Nephron progenitor cell (in vitro differentiated cells): ENCODE measurements at regions not wholly inside any gene's neighbourhood (a gene's known extent, or its start where the extent isn't known, plus 50 kb on each side); places are given as distances from the start of the nearest gene placed in this dataset.
A peak's percentile ranks its signal among the peaks of the same experiment; 100 is the strongest.

Experiments used
- DNase-seq: peaks from one replicate; pipeline ENCODE4 v3.0.0; 2021
- H3K27ac Mint-ChIP-seq: 2 replicates; pipeline ENCODE4 v1.8.0; 2021; ENCODE audit warnings: mild to moderate bottlenecking, moderate library complexity, mixed read lengths
- H3K27me3 Mint-ChIP-seq: 2 replicates; pipeline ENCODE4 v1.8.0; 2021; ENCODE audit warnings: mild to moderate bottlenecking, low read depth, mixed read lengths; ENCODE audit not compliant: poor library complexity
- H3K36me3 Mint-ChIP-seq: 2 replicates; pipeline ENCODE4 v1.8.0; 2021; ENCODE audit warnings: low read depth, mixed read lengths
- H3K4me1 Mint-ChIP-seq: 2 replicates; pipeline ENCODE4 v1.8.0; 2021; ENCODE audit warnings: mixed read lengths
- H3K4me3 Mint-ChIP-seq: 2 replicates; pipeline ENCODE4 v1.8.0; 2021; ENCODE audit warnings: mild to moderate bottlenecking, moderate library complexity, mixed read lengths
- H3K9me3 Mint-ChIP-seq: 2 replicates; pipeline ENCODE4 v1.8.0; 2021; ENCODE audit warnings: mild to moderate bottlenecking, moderate library complexity, mixed read lengths
- TF ChIP-seq, protein P1 (sequence below): fragments of 200-600 bp; sonication (generic); IDR thresholded peaks from 2 replicates; pipeline ENCODE4 v1.5.0; 2021; ENCODE audit warnings: antibody characterized with exemption

DNA sequence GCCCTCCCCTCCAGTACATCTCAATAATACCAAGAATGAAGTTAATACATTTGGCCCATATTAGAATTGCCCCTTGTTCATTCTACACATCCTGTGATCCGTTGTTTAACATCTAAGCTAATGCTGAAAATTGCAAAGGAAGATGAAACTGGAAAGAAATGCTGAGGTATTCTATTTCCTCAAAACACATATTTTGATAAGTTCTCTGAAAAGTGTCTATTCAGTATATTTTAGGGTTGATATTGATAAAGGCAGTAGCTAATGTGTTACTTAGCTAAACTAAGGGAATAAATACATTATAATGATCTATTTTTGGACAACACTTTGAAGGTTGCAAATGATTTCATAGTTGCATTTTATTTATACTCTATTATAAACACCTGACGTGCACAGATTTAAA, 702.6 kb upstream of the ROBO1 start:
- no peaks in the 10 kb centered on the region for H3K36me3 Mint-ChIP-seq
- no peak overlapping the region for H3K27ac Mint-ChIP-seq
- no peak for DNase-seq
- TF ChIP-seq, protein P1, sequence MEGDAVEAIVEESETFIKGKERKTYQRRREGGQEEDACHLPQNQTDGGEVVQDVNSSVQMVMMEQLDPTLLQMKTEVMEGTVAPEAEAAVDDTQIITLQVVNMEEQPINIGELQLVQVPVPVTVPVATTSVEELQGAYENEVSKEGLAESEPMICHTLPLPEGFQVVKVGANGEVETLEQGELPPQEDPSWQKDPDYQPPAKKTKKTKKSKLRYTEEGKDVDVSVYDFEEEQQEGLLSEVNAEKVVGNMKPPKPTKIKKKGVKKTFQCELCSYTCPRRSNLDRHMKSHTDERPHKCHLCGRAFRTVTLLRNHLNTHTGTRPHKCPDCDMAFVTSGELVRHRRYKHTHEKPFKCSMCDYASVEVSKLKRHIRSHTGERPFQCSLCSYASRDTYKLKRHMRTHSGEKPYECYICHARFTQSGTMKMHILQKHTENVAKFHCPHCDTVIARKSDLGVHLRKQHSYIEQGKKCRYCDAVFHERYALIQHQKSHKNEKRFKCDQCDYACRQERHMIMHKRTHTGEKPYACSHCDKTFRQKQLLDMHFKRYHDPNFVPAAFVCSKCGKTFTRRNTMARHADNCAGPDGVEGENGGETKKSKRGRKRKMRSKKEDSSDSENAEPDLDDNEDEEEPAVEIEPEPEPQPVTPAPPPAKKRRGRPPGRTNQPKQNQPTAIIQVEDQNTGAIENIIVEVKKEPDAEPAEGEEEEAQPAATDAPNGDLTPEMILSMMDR = no peak
- H3K4me3 Mint-ChIP-seq = no peak overlapping the region
- peaks cover 5% of the 10 kb centered on the region for H3K4me1 Mint-ChIP-seq
- no peaks in the 10 kb centered on the region for H3K27me3 Mint-ChIP-seq
- peaks cover 3% of the 10 kb centered on the region for H3K9me3 Mint-ChIP-seq

DNA sequence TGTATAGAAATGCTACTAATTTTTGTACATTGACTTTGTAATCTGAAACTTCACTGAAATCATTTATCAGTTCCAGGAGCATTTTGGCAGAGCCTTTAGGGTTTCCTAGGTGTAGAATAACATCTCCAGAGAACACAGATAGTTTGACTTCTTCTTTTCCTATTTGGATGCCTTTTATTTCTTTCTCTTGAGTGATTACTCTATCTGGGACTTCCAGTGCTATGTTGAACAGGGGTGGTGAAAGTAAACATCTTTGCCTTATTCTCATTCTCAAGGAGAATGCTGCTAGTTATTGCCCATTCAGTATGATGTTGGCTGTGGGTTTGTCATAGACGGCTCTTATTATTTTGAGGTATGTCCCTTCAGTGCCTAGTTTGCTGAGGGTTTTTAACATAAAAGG, 697.9 kb upstream of the ROBO1 start:
- H3K4me3 Mint-ChIP-seq = no peak overlapping the region
- DNase-seq = no peak
- peaks cover 5% of the 10 kb centered on the region for H3K4me1 Mint-ChIP-seq
- TF ChIP-seq, protein P1 = no peak
- H3K36me3 Mint-ChIP-seq = no peaks in the 10 kb centered on the region
- H3K27me3 Mint-ChIP-seq = no peaks in the 10 kb centered on the region
- H3K9me3 Mint-ChIP-seq = peaks cover 3% of the 10 kb centered on the region
- H3K27ac Mint-ChIP-seq = peak overlapping the region; percentile 12

DNA sequence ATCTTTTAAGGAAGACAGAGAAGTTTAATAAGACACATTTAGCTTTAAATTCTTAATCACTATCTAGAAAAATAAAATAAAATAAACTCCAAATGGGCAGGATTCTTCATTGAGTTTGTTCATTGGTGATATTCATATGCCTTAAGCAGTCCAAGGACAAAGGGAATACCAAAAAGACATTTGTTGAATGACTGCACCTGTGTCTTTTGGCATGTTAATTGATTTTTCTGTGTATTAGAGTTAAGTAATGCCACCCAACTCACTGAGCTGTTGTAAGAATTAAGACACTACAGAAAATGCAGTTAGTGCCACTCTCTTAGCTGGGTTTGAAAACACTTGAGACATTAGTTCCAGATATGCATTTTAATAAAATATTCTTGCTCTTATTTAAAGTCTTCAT, 683.6 kb upstream of the ROBO1 start:
- TF ChIP-seq, protein P1 = no peak
- no peak overlapping the region for H3K27ac Mint-ChIP-seq
- no peaks in the 10 kb centered on the region for H3K36me3 Mint-ChIP-seq
- H3K4me3 Mint-ChIP-seq = no peak overlapping the region
- DNase-seq = no peak
- no peaks in the 10 kb centered on the region for H3K4me1 Mint-ChIP-seq
- H3K9me3 Mint-ChIP-seq = no peaks in the 10 kb centered on the region
- H3K27me3 Mint-ChIP-seq = no peaks in the 10 kb centered on the region

DNA sequence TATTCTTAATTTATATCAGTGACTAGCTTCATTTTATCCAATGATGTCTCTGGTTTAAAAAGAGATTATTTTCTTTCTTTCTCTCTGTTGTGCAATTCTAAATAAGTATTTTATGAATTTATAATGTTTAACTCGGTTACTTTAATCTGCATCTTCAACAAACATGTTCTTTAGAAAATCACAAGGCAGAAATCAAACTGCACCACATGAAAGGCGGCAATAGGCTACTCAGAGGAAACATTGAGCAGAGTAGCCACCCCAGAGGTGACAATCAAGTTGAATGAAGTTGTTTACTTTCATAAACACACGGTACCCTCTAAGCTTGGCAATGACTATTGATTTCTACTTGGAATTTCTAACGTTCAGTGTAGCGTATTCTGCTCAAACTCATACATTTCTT, 677.8 kb upstream of the ROBO1 start:
- H3K4me3 Mint-ChIP-seq = no peak overlapping the region
- H3K9me3 Mint-ChIP-seq = no peaks in the 10 kb centered on the region
- DNase-seq = no peak
- no peaks in the 10 kb centered on the region for H3K27me3 Mint-ChIP-seq
- TF ChIP-seq, protein P1 = no peak
- H3K4me1 Mint-ChIP-seq = no peaks in the 10 kb centered on the region
- no peaks in the 10 kb centered on the region for H3K36me3 Mint-ChIP-seq
- no peak overlapping the region for H3K27ac Mint-ChIP-seq

DNA sequence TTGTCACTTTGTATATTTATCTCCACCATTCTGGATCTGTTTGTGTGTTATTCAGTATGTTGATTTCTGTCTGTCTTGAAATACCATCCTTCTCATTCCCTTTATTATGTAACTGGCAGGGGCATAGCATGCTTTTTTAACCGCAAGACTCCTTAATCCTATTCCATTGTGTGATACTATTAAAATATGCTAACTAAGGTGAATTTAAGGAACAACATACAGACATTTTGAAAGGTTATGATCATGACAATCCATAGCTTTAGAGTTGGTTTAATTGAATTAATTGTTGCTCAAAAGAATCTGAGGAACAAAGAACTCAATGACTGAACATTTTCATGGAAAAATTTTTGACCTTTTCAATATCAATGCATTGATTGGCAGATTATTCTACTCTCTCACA, 677.3 kb upstream of the ROBO1 start:
- no peaks in the 10 kb centered on the region for H3K27me3 Mint-ChIP-seq
- DNase-seq = no peak
- no peaks in the 10 kb centered on the region for H3K4me1 Mint-ChIP-seq
- TF ChIP-seq, protein P1 = no peak
- no peaks in the 10 kb centered on the region for H3K36me3 Mint-ChIP-seq
- H3K27ac Mint-ChIP-seq = no peak overlapping the region
- H3K4me3 Mint-ChIP-seq = no peak overlapping the region
- no peaks in the 10 kb centered on the region for H3K9me3 Mint-ChIP-seq

DNA sequence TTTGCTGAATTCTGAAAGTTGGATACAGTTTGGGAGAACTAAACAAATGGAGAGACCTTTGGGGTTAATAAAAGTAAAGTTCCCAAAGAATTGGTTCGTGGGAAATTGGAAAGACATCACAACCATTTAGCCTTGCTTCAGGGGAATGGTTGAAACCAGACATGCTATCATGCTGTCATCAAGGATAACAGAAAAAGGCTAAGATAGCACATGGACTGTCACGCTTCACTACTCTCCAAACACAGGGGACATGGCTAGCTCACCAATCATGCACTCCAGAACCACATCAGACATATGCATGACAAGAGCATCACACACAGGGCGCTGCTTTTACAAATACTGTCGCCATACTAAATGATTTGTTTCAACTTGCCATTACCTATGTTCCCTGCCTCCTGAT, 671.7 kb upstream of the ROBO1 start:
- TF ChIP-seq, protein P1 = no peak
- peaks cover 5% of the 10 kb centered on the region for H3K4me1 Mint-ChIP-seq
- DNase-seq = peak; percentile 4
- peak overlapping the region; percentile 2 for H3K27ac Mint-ChIP-seq
- H3K36me3 Mint-ChIP-seq = no peaks in the 10 kb centered on the region
- no peaks in the 10 kb centered on the region for H3K9me3 Mint-ChIP-seq
- no peak overlapping the region for H3K4me3 Mint-ChIP-seq
- no peaks in the 10 kb centered on the region for H3K27me3 Mint-ChIP-seq
